ENCODE measurements at regions not wholly inside any gene's neighbourhood (a gene's known extent, or its start where the extent isn't known, plus 50 kb on each side); places are given as distances from the start of the nearest gene placed in this dataset.
"Not testable (repeated sequence)": the region's sequence is repeated elsewhere in the genome, so short reads cannot be mapped to it uniquely, and the experiment has no call there.

- DNase-seq (ENCODE audit: low read depth): no peak
Observed at GRCh38 chr2:160550048-160550447, 56.4 kb upstream of the RBMS1 start.

GRCh38 chr2:160551259-160551658 is 57.7 kb upstream of the RBMS1 start:
- DNase-seq (ENCODE audit: low read depth): no peak

- no peak for DNase-seq (ENCODE audit: low read depth)
Observed at GRCh38 chr2:160555420-160556071, 61.9 kb upstream of the RBMS1 start.

GRCh38 chr2:160557903-160558302 is 64.3 kb upstream of the RBMS1 start:
- DNase-seq (ENCODE audit: low read depth): no peak

- DNase-seq (ENCODE audit: low read depth): no peak
Observed at GRCh38 chr2:160558531-160558930, 64.9 kb upstream of the RBMS1 start.

GRCh38 chr2:160561551-160562295 is 68.1 kb upstream of the RBMS1 start:
- peak; percentile 37 for DNase-seq (ENCODE audit: low read depth)

GRCh38 chr2:160562730-160563129 is 69.1 kb upstream of the RBMS1 start:
- DNase-seq (ENCODE audit: low read depth): no peak

- DNase-seq (ENCODE audit: low read depth): no peak
Observed at GRCh38 chr2:160564591-160564990, 71.0 kb upstream of the RBMS1 start.

GRCh38 chr2:160565099-160565845 is 71.7 kb upstream of the RBMS1 start:
- no peak for DNase-seq (ENCODE audit: low read depth)

GRCh38 chr2:160566717-160567116 is 73.1 kb upstream of the RBMS1 start:
- DNase-seq (ENCODE audit: low read depth): no peak

GRCh38 chr2:160568856-160569255 is 75.2 kb upstream of the RBMS1 start:
- DNase-seq (ENCODE audit: low read depth): no peak

- DNase-seq (ENCODE audit: low read depth): no peak
Observed at GRCh38 chr2:160570376-160570775, 76.8 kb upstream of the RBMS1 start.

- DNase-seq (ENCODE audit: low read depth): peak; percentile 88
Observed at GRCh38 chr2:160574468-160575140, 81.0 kb upstream of the RBMS1 start.

GRCh38 chr2:160575368-160575767 is 81.8 kb upstream of the RBMS1 start:
- DNase-seq (ENCODE audit: low read depth): no peak

GRCh38 chr2:160576054-160576499 is 82.5 kb upstream of the RBMS1 start:
- no peak for DNase-seq (ENCODE audit: low read depth)

GRCh38 chr2:160577081-160577480 is 83.5 kb upstream of the RBMS1 start:
- not testable (repeated sequence) for DNase-seq (ENCODE audit: low read depth)

- peak; percentile 48 for DNase-seq (ENCODE audit: low read depth)
Observed at GRCh38 chr2:160581035-160581434, 87.4 kb upstream of the RBMS1 start.

GRCh38 chr2:160581448-160581847 is 87.8 kb upstream of the RBMS1 start:
- no peak for DNase-seq (ENCODE audit: low read depth)

GRCh38 chr2:160582081-160582480 is 88.5 kb upstream of the RBMS1 start:
- DNase-seq (ENCODE audit: low read depth): no peak

GRCh38 chr2:160582490-160583145 is 89.0 kb upstream of the RBMS1 start:
- peak; percentile 65 for DNase-seq (ENCODE audit: low read depth)

GRCh38 chr2:160583146-160583535 is 89.5 kb upstream of the RBMS1 start:
- DNase-seq (ENCODE audit: low read depth): peak; percentile 44
